Epithelial cell of esophagus (primary cell): ENCODE measurements at regions not wholly inside any gene's neighbourhood (a gene's known extent, or its start where the extent isn't known, plus 50 kb on each side); places are given as distances from the start of the nearest gene placed in this dataset.

Experiments used
- DNase-seq: peaks from one replicate; pipeline ENCODE4 v3.0.0; 2010; ENCODE audit warnings: low read depth
- H3K4me3 ChIP-seq: 2 replicates; pipeline ENCODE4 v1.5.1; 2011; ENCODE audit warnings: mild to moderate bottlenecking, low read length, control low read depth
- TF ChIP-seq, protein P1 (sequence below): IDR thresholded peaks from 2 replicates; pipeline ENCODE4 v1.5.1; 2011; ENCODE audit warnings: low read depth, mild to moderate bottlenecking, low read length, control low read depth, inconsistent platforms; ENCODE audit not compliant: insufficient read depth; ENCODE audit errors: missing control alignments

DNA sequence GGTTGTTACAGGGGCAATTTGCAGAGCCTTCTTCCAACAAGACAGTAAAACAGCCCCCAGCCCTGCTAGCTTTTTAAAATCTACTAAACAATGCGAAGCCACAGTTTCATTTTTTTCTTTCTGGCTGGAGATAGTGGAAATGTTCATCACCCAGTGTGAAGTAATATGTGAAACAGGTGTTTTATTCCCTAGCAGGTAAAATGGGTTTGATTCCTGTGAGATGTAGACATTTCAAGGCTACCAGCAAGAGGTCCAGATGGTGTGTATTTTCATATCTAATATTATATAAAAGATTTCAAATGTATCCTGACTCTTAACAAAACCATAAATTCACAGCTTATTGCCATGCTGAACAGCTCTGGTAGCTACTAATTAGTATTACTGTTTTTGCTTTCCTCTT, 160.3 kb downstream of the SATB1 start:
- no peak for DNase-seq
- H3K4me3 ChIP-seq: no peak overlapping the region
- TF ChIP-seq, protein P1, sequence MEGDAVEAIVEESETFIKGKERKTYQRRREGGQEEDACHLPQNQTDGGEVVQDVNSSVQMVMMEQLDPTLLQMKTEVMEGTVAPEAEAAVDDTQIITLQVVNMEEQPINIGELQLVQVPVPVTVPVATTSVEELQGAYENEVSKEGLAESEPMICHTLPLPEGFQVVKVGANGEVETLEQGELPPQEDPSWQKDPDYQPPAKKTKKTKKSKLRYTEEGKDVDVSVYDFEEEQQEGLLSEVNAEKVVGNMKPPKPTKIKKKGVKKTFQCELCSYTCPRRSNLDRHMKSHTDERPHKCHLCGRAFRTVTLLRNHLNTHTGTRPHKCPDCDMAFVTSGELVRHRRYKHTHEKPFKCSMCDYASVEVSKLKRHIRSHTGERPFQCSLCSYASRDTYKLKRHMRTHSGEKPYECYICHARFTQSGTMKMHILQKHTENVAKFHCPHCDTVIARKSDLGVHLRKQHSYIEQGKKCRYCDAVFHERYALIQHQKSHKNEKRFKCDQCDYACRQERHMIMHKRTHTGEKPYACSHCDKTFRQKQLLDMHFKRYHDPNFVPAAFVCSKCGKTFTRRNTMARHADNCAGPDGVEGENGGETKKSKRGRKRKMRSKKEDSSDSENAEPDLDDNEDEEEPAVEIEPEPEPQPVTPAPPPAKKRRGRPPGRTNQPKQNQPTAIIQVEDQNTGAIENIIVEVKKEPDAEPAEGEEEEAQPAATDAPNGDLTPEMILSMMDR: no peak

DNA sequence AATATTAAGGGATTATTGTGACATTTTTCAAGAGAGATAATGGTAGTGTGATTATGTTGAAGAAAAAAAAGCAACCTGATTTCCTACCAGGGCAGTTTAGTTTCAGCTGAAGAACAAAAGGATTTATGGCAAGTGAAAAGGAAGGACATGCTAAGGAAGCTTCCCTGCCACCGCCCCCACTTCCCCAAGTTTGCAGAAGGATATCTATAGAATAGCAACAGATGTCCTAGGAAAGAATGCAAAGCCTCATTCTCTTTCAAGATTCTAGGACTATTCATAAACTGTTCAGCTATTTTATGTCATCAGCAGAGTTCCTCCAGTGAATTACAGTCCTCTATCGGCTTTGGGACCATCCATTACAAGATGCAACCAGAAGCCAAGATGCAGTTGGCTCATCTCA, 160.8 kb downstream of the SATB1 start:
- H3K4me3 ChIP-seq: no peak overlapping the region
- DNase-seq: no peak
- TF ChIP-seq, protein P1: no peak

DNA sequence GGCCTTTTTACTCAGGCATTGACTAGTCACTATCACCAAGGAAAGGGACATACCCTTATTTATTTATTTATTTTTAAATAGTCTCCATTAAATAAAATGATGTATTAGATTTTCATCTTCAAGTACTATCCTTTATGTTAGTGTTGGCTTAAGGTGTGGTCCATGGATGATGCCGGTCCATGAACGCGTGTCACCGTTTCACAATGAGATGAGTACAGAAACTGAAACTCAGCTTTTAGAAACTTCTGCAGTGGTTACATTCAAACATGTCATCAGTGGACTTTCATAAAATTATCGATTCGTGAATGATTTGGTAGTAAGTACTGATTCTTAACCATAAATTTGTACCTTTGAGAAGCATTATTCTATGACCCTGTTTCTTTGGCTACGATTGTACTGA, 166.6 kb downstream of the SATB1 start:
- no peak overlapping the region for H3K4me3 ChIP-seq
- TF ChIP-seq, protein P1: no peak

DNA sequence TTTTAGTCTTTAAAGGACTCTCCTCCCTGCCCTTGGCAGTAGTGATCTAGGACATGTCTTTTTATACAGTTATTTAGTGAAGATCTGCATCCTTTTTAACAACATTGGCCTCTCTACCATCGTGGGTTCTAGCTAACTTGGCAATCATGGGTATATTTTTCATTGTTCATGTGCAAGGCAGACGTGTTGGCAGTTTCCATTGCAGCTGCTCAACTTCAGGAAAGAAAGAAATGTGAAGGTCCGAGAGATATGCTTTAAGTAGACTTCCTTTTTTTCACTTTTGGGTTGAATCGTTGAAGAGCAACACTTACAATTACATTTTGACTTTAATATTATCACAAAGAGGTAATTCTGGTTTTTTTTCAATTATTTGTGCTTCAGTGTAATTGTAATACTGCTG, 172.6 kb downstream of the SATB1 start:
- H3K4me3 ChIP-seq: no peak overlapping the region
- DNase-seq: no peak
- TF ChIP-seq, protein P1: no peak

More for the DNA sequence above, 166.6 kb downstream of the SATB1 start:
- no peak for DNase-seq

DNA sequence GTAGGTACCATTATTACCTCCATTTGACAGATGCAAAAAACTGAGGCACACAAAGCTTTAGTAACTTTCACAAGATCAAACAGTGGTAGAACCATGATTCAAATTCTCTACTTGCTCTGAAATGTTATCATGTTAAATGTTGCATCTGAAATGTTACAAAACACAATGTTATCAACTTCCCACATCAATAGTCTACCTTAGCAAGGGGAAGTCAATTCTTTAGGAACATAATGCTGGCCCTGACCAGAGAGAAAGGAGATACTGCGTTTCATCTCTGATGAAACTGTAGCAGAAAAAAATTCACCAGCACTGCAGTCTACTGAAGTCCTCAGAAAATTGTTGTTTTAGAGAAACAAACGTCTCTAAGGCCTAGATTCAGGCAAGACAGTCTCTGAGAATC, 174.1 kb downstream of the SATB1 start:
- no peak for DNase-seq

DNA sequence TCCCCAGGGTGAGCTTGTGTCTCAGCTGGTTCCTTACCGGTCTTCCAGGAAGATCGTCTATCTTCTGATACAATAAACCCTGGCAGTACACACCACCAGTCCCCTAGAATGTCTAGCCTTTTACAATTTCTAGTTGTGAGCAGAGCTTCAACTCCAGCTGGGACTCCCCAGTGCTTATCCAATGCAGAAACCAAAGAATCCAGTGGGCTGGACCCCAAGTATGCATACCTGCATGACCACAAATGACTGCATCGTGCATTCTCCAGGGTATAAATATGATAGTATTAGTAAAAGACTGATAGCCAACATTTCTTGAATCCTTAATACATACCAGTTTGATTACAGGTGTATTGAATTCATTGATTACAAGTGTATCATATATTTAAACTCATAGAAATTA, 176.0 kb downstream of the SATB1 start:
- no peak overlapping the region for H3K4me3 ChIP-seq
- TF ChIP-seq, protein P1: no peak
- DNase-seq: no peak

More for the DNA sequence above, 174.1 kb downstream of the SATB1 start:
- no peak overlapping the region for H3K4me3 ChIP-seq
- TF ChIP-seq, protein P1: no peak

DNA sequence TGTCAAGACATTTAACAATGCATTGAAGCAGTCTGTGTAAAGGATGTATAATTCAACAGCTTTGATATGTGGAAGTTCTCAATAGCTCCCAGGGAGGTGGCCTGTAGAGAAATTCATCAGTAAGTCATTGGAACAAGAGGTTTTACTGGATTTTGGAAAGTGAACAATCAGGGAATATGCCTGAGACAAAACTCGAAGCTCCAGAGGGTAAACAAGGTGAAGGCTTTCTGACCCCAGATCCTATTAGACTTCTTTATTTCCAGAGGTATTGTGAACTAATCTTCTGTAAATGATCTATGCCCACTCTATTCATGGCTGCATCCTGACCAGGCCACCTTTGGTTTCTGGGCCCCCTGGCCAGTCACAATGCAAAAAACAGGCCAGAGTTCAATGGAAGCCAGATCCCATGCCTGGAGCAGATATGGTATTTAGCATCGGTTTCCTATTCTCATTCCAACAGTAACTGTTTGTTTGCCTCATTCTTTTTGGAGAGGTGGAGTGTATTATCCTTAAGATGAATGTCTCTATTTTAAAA, 177.3 kb downstream of the SATB1 start:
- no peak for DNase-seq
- H3K4me3 ChIP-seq: no peak overlapping the region
- TF ChIP-seq, protein P1: no peak
